ENCODE measurements at regions not wholly inside any gene's neighbourhood (a gene's known extent, or its start where the extent isn't known, plus 50 kb on each side); places are given as distances from the start of the nearest gene placed in this dataset.

GRCh38 chr9:90132866-90133265 lies 509.8 kb downstream of the DIRAS2 start:
- no peaks in the 10 kb centered on the region for H3K36me3 ChIP-seq (ENCODE audit: low read depth, missing control alignments)
- intact Hi-C loops (cut with DNase I; ENCODE audit: low total_unique reads), result no loop called here
- no peak overlapping the region for H3K4me3 ChIP-seq
- H3K27me3 ChIP-seq, result no peaks in the 10 kb centered on the region
- H3K9me3 ChIP-seq, result no peaks in the 10 kb centered on the region
- peaks cover 11% of the 10 kb centered on the region for H3K4me1 ChIP-seq
- DNase-seq, result no peak
- no peak for TF ChIP-seq POLR2A (IDR thresholded peaks at IDR 0.05)
- TF ChIP-seq, protein P1, sequence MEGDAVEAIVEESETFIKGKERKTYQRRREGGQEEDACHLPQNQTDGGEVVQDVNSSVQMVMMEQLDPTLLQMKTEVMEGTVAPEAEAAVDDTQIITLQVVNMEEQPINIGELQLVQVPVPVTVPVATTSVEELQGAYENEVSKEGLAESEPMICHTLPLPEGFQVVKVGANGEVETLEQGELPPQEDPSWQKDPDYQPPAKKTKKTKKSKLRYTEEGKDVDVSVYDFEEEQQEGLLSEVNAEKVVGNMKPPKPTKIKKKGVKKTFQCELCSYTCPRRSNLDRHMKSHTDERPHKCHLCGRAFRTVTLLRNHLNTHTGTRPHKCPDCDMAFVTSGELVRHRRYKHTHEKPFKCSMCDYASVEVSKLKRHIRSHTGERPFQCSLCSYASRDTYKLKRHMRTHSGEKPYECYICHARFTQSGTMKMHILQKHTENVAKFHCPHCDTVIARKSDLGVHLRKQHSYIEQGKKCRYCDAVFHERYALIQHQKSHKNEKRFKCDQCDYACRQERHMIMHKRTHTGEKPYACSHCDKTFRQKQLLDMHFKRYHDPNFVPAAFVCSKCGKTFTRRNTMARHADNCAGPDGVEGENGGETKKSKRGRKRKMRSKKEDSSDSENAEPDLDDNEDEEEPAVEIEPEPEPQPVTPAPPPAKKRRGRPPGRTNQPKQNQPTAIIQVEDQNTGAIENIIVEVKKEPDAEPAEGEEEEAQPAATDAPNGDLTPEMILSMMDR (IDR thresholded peaks at IDR 0.05), result no peak
- peak overlapping the region in 1 of 2 donors; percentile 51 for H3K27ac ChIP-seq

DNA sequence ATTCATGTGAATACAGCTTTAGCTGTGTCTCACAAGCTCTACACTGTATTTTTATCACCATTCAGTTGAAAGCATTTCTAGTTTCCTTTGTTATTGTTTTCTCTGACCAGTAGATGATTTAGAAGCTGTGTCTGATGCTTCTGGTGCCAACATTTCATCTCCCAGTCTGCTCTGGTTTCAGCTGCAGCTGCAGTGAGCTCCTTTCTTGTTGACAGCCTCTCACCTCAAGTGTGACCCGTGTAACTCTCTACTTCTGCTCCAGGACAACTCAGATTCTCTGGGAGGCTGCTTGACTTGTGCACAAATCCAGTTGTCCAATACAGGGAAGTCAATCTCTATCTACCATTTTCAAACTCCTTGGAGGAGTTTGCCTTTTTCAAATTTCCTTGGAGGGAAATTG lies 504.8 kb downstream of the DIRAS2 start:
- intact Hi-C loops (cut with DNase I; ENCODE audit: low total_unique reads), result no loop called here
- H3K27me3 ChIP-seq, result no peaks in the 10 kb centered on the region
- no peak overlapping the region for H3K27ac ChIP-seq
- peaks cover under 1% of the 10 kb centered on the region for H3K4me1 ChIP-seq
- no peak for TF ChIP-seq POLR2A (IDR thresholded peaks at IDR 0.05)
- no peaks in the 10 kb centered on the region for H3K36me3 ChIP-seq (ENCODE audit: low read depth, missing control alignments)
- 76 to 80% methylated on average over 1 of the region's 1 CpG for WGBS, 2 donors
- no peak overlapping the region for H3K4me3 ChIP-seq
- H3K9me3 ChIP-seq, result no peaks in the 10 kb centered on the region
- DNase-seq, result no peak

DNA sequence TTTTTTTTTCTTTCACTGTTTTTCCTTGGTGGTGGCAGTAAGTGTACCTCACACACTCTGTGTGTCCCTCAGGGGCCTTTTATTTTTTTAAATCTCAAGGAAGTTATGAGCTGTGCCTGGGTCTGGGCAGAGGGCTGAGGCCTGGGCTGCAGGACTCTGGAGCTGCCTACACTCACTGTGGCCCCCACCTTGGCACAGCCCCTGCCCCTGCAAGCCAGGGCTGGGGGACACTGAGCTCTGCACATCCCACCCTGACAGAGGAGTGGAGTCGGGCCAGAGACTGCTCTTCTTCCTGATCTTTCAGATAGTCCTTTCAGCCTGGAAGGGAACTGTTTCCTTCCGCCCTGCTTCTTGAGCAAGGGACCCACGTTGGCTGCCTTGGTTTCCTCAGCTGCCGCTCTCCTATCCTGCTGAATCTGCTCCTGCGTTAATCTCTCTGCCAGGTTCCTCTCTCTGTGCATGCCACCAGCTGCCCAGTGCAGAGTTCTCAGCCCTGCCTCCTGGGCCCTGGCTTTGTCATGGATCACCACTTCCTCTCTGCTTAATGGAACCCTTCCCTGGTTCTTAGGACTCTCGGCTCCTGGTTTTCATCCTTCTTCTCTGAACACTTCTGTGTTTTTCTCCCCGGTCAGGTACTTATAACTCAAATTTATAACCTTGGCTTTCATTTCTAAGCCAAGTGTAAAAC lies 502.3 kb downstream of the DIRAS2 start:
- TF ChIP-seq POLR2A (IDR thresholded peaks at IDR 0.05), result no peak
- TF ChIP-seq, protein P1 (IDR thresholded peaks at IDR 0.05), result no peak
- Histone ChIP-seq H3K9me3 (no peaks in the 10 kb centered on the region), H3K27me3 (no peaks in the 10 kb centered on the region), H3K4me1 (no peaks in the 10 kb centered on the region), H3K27ac (no peak overlapping the region), H3K36me3 (ENCODE audit: low read depth, missing control alignments) (no peaks in the 10 kb centered on the region), H3K4me3 (no peak overlapping the region)
- 74 to 81% methylated on average over 7 of the region's 7 CpGs for WGBS, 2 donors
- intact Hi-C loops (cut with DNase I; ENCODE audit: low total_unique reads), result no loop called here
- DNase-seq, result no peak

DNA sequence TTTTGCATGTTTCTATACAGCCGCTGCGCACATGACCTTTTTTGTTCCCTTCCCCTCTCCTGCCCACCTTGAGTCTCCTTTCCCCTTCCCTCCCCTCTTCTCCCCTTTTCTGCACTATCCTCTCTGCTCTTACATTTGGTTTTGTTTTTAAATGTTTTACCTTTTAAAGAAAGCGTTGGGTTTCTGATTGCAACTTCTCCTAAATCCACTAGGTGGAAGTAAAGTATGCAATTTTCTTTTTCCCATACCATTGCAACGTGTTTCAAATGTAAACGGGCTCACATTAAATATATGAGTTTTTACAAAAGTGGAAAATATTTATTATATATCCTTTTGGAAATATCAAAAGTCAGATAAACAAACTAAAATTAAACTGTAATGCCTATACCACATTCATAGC lies 500.9 kb downstream of the DIRAS2 start:
- intact Hi-C loops (cut with DNase I; ENCODE audit: low total_unique reads), result no loop called here
- H3K36me3 ChIP-seq (ENCODE audit: low read depth, missing control alignments), result no peaks in the 10 kb centered on the region
- WGBS, 2 donors, result 40 to 42% methylated on average over 5 of the region's 5 CpGs
- H3K4me1 ChIP-seq, result no peaks in the 10 kb centered on the region
- H3K27ac ChIP-seq, result no peak overlapping the region
- TF ChIP-seq, protein P1 (IDR thresholded peaks at IDR 0.05), result peak; percentile 38 to 63 (median 44)
- no peak for TF ChIP-seq POLR2A (IDR thresholded peaks at IDR 0.05)
- no peak overlapping the region for H3K4me3 ChIP-seq
- no peak for DNase-seq
- H3K9me3 ChIP-seq, result no peaks in the 10 kb centered on the region
- H3K27me3 ChIP-seq, result no peaks in the 10 kb centered on the region

DNA sequence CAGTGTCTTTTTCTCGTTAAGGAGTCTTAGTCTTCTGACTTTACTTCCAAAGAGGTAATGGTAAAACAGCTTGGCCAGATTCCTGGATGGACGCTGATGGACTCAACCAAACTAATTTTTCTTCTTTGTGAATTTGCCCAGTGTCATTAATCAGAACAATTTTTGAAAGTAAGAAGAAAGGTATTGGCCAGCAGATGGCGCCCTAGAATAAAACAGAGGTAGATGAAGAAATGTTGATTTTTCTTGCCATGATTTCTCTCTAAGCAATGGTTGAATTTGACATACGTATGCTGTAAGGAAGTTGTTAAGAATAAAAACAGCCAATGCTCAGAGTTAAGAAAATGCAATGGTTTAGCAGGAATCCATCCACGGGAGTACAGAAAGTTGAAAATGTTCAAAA lies 500.0 kb downstream of the DIRAS2 start:
- no peak overlapping the region for H3K4me3 ChIP-seq
- H3K27ac ChIP-seq, result no peak overlapping the region
- H3K27me3 ChIP-seq, result no peaks in the 10 kb centered on the region
- TF ChIP-seq, protein P1 (IDR thresholded peaks at IDR 0.05), result peak; percentile 44 to 64 (median 53)
- TF ChIP-seq POLR2A (IDR thresholded peaks at IDR 0.05), result no peak
- no peaks in the 10 kb centered on the region for H3K4me1 ChIP-seq
- peak; percentile 81 for DNase-seq
- H3K36me3 ChIP-seq (ENCODE audit: low read depth, missing control alignments), result no peaks in the 10 kb centered on the region
- 26 to 32% methylated on average over 5 of the region's 5 CpGs for WGBS, 2 donors
- intact Hi-C loops (cut with DNase I; ENCODE audit: low total_unique reads), result no loop called here
- no peaks in the 10 kb centered on the region for H3K9me3 ChIP-seq

Data from testis (tissue), 2 donors.